Left lung (tissue), 4 donors: ENCODE measurements at regions not wholly inside any gene's neighbourhood (a gene's known extent, or its start where the extent isn't known, plus 50 kb on each side); places are given as distances from the start of the nearest gene placed in this dataset.
A peak's percentile ranks its signal among the peaks of the same experiment; 100 is the strongest.

ENCODE experiments used
- ATAC-seq: fragments of 200-7000 bp; cut with Tn5 transposase; one replicate; pipeline ENCODE4 v1.9.1; 2020; ENCODE audit warnings: moderate library complexity
- DNase-seq, 4 donors: peaks; one replicate each; pipeline ENCODE4 v3.0.0-alpha.2; 2013 to 2020
- H3K27ac ChIP-seq, 2 donors: fragments of 200-600 bp; sonication (generic) in 1 of 2; one replicate each; pipeline versions ENCODE4 v1.5.0 to v1.8.0; 2020 to 2021
- H3K27me3 ChIP-seq, 2 donors: fragments of 200-600 bp; sonication (generic) in 1 of 2; one replicate each; pipeline versions ENCODE4 v1.5.0 to v1.8.0; 2020 to 2021
- H3K36me3 ChIP-seq, 2 donors: fragments of 200-600 bp; sonication (generic) in 1 of 2; one replicate each; pipeline versions ENCODE4 v1.5.0 to v1.8.0; 2020 to 2021
- H3K4me1 ChIP-seq, 2 donors: fragments of 200-600 bp; one replicate each; pipeline ENCODE4 v1.8.0; 2021
- H3K4me3 ChIP-seq, 2 donors: fragments of 200-600 bp; sonication (generic) in 1 of 2; one replicate each; pipeline versions ENCODE4 v1.5.0 to v1.8.0; 2020 to 2021; ENCODE audit warnings: mild to moderate bottlenecking in 1 of 2
- H3K9me3 ChIP-seq, 2 donors: fragments of 200-600 bp; sonication (generic) in 1 of 2; one replicate each; pipeline versions ENCODE4 v1.5.0 to v1.8.0; 2020 to 2021
- CTCF ChIP-seq, 2 donors: fragments of 200-600 bp; sonication (generic) in 1 of 2; IDR thresholded peaks; one replicate each; pipeline versions ENCODE4 v1.5.0 to v1.8.0; 2021; ENCODE audit warnings: antibody characterized with exemption in 2 of 2
- intact Hi-C, 2 donors: fragments of 100-400 bp; cut with DNase I; formaldehyde crosslinking; loops; one replicate each; pipeline versions ENCODE4 v1.11.2 to v1.14.2; 2022
- donor health status: DM: no; HTN: yes; CAD: no.
- donor health status: DM: no; HTN: no; CAD: no.

GRCh38 chr5:91229031-91229727 is 153.9 kb downstream of the ARRDC3 start:
- no peak for ATAC-seq
- intact Hi-C loops = loop anchor here in 1 of 2 donors (10.0 kb wide), 1 partner anchor 156 kb away; the partner anchor contains the start of gene ARRDC3
- no peaks in the 10 kb centered on the region for H3K27me3 ChIP-seq
- peaks cover 0 to 13% of the 10 kb centered on the region in 2 donors for H3K4me1 ChIP-seq
- no peak for DNase-seq
- no peaks in the 10 kb centered on the region for H3K36me3 ChIP-seq
- no peak for TF ChIP-seq CTCF (IDR thresholded peaks at IDR 0.05)
- H3K4me3 ChIP-seq = no peak overlapping the region
- no peak overlapping the region for H3K27ac ChIP-seq
- H3K9me3 ChIP-seq = peaks cover 0 to 6% of the 10 kb centered on the region in 2 donors

- H3K27ac ChIP-seq = no peak overlapping the region
- H3K4me1 ChIP-seq = peaks cover 0 to 13% of the 10 kb centered on the region in 2 donors
- H3K4me3 ChIP-seq = no peak overlapping the region
- no peaks in the 10 kb centered on the region for H3K27me3 ChIP-seq
- no peaks in the 10 kb centered on the region for H3K36me3 ChIP-seq
- intact Hi-C loops = loop anchor here in 1 of 2 donors (10.0 kb wide), 1 partner anchor 157 kb away; the partner anchor contains the start of gene ARRDC3
- TF ChIP-seq CTCF (IDR thresholded peaks at IDR 0.05) = no peak
- H3K9me3 ChIP-seq = peaks cover 0 to 6% of the 10 kb centered on the region in 2 donors
- ATAC-seq (no peak), DNase-seq (no peak)
Measured at GRCh38 chr5:91228188-91228587, 154.9 kb downstream of the ARRDC3 start.

GRCh38 chr5:91225848-91226686 is 157.1 kb downstream of the ARRDC3 start:
- peak; percentile 85 for ATAC-seq
- intact Hi-C loops = loop anchor here in 1 of 2 donors (10.0 kb wide), 1 partner anchor 159 kb away; the partner anchor contains the start of gene ARRDC3

DNA sequence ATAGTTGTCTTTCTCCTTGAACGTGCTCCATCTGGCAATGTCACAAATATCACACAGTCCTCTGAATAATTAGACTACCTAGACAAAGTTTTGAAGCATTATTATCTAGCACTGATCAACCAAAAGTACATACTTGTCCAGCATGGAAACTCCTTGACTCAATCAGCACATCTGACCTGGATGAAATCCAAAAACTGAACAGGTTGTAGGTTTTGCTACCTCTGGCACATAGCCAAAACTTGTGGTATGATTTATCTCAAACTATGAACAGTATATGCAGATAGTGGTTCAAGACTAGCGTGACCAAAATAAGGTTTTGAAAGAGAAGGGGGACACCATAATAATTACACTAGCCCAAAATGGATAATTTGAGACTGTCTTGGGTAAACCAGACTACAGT is 158.1 kb downstream of the ARRDC3 start:
- Histone ChIP-seq H3K4me1 (peaks cover 0 to 14% of the 10 kb centered on the region in 2 donors), H3K27ac (no peak overlapping the region), H3K27me3 (no peaks in the 10 kb centered on the region), H3K9me3 (peaks cover 0 to 6% of the 10 kb centered on the region in 2 donors), H3K36me3 (no peaks in the 10 kb centered on the region), H3K4me3 (no peak overlapping the region)
- peak; percentile 69 for ATAC-seq
- no peak for TF ChIP-seq CTCF (IDR thresholded peaks at IDR 0.05)
- peak in 1 of 4 donors; percentile 19 for DNase-seq
- intact Hi-C loops = loop anchor here in 1 of 2 donors (10.0 kb wide), 1 partner anchor 160 kb away; the partner anchor contains the start of gene ARRDC3

More at GRCh38 chr5:91225848-91226686, 157.1 kb downstream of the ARRDC3 start:
- Histone ChIP-seq H3K4me3 (no peak overlapping the region), H3K9me3 (peaks cover 0 to 6% of the 10 kb centered on the region in 2 donors), H3K4me1 (peaks cover 0 to 13% of the 10 kb centered on the region in 2 donors), H3K36me3 (no peaks in the 10 kb centered on the region), H3K27ac (no peak overlapping the region), H3K27me3 (no peaks in the 10 kb centered on the region)
- peak; percentile 12 to 20 for TF ChIP-seq CTCF (IDR thresholded peaks at IDR 0.05)
- peak in 1 of 4 donors; percentile 22 for DNase-seq
